ENCODE measurements at regions not wholly inside any gene's neighbourhood (a gene's known extent, or its start where the extent isn't known, plus 50 kb on each side); places are given as distances from the start of the nearest gene placed in this dataset.
"Not testable (repeated sequence)": the region's sequence is repeated elsewhere in the genome, so short reads cannot be mapped to it uniquely, and the experiment has no call there.

- no peak for DNase-seq
Observed at GRCh38 chr4:65265526-65265925, 404.8 kb downstream of the EPHA5 start.

- DNase-seq, result no peak
Observed at GRCh38 chr4:65259296-65259695, 411.0 kb downstream of the EPHA5 start.

- DNase-seq, result no peak
Observed at GRCh38 chr4:65250916-65251315, 419.4 kb downstream of the EPHA5 start.

GRCh38 chr4:65249111-65249510 is 421.2 kb downstream of the EPHA5 start:
- no peak for DNase-seq

GRCh38 chr4:65242156-65242846 is 428.0 kb downstream of the EPHA5 start:
- DNase-seq, result no peak

- DNase-seq, result no peak
Observed at GRCh38 chr4:65241257-65241997, 428.9 kb downstream of the EPHA5 start.

GRCh38 chr4:65234061-65234460 is 436.2 kb downstream of the EPHA5 start:
- no peak for DNase-seq

GRCh38 chr4:65227628-65228027 is 442.7 kb downstream of the EPHA5 start:
- DNase-seq, result no peak

- DNase-seq, result no peak
Observed at GRCh38 chr4:65223601-65224000, 446.7 kb downstream of the EPHA5 start.

- DNase-seq, result not testable (repeated sequence)
Observed at GRCh38 chr4:65223074-65223473, 447.2 kb downstream of the EPHA5 start.

GRCh38 chr4:65217179-65217578 is 453.1 kb downstream of the EPHA5 start:
- DNase-seq, result no peak

GRCh38 chr4:65202853-65203236 is 467.4 kb downstream of the EPHA5 start:
- DNase-seq, result no peak

GRCh38 chr4:65202165-65202852 is 468.0 kb downstream of the EPHA5 start:
- DNase-seq, result no peak

GRCh38 chr4:65195666-65196065 is 474.6 kb downstream of the EPHA5 start:
- DNase-seq, result no peak

- no peak for DNase-seq
Observed at GRCh38 chr4:65195002-65195401, 475.3 kb downstream of the EPHA5 start.

- no peak for DNase-seq
Observed at GRCh38 chr4:65193985-65194384, 476.3 kb downstream of the EPHA5 start.

- DNase-seq, result no peak
Observed at GRCh38 chr4:65190780-65191179, 479.5 kb downstream of the EPHA5 start.

- no peak for DNase-seq
Observed at GRCh38 chr4:65175585-65175984, 494.7 kb downstream of the EPHA5 start.

- DNase-seq, result no peak
Observed at GRCh38 chr4:65170768-65171514, 499.3 kb downstream of the EPHA5 start.

- DNase-seq, result no peak
Observed at GRCh38 chr4:65167719-65168118, 502.6 kb downstream of the EPHA5 start.

- DNase-seq, result no peak
Observed at GRCh38 chr4:65152205-65152604, 518.1 kb downstream of the EPHA5 start.

- DNase-seq, result no peak
Observed at GRCh38 chr4:65139998-65140397, 530.3 kb downstream of the EPHA5 start.

GRCh38 chr4:65126200-65126599 is 544.1 kb downstream of the EPHA5 start:
- no peak for DNase-seq

Data from SW 1271 (cell line).